Breast epithelium (tissue), 4 donors: ENCODE measurements at regions not wholly inside any gene's neighbourhood (a gene's known extent, or its start where the extent isn't known, plus 50 kb on each side); places are given as distances from the start of the nearest gene placed in this dataset.

Experiments used
- DNase-seq, 2 donors: peaks; one replicate each; pipeline ENCODE4 v3.0.0-alpha.2; 2019; ENCODE audit warnings: low spot score in 2 of 2
- H3K27ac ChIP-seq, 2 donors: fragments of 200-600 bp; sonication (generic) in 1 of 2; one replicate each; pipeline ENCODE4 v1.5.1; 2016 to 2019; ENCODE audit warnings: mild to moderate bottlenecking in 1 of 2
- H3K27me3 ChIP-seq, 2 donors: fragments of 200-600 bp; sonication (generic) in 1 of 2; one replicate each; pipeline versions ENCODE4 v1.5.1 to v1.6.0; 2017 to 2019; ENCODE audit warnings: control low read depth in 1 of 2, mild to moderate bottlenecking in 1 of 2
- H3K36me3 ChIP-seq: fragments of 200-600 bp; one replicate; pipeline ENCODE4 v1.5.1; 2019
- H3K4me1 ChIP-seq, 2 donors: fragments of 200-600 bp; sonication (generic); one replicate each; pipeline ENCODE4 v1.5.1; 2016 to 2019; ENCODE audit warnings: control low read depth in 1 of 2
- H3K4me3 ChIP-seq, 3 donors: fragments of 200-600 bp; sonication (generic); 1 replicate in 2 of 3; 2 replicates in 1 of 3; pipeline ENCODE4 v1.5.1; 2016 to 2019; ENCODE audit warnings: mild to moderate bottlenecking in 3 of 3, moderate library complexity in 2 of 3
- H3K9me3 ChIP-seq, 2 donors: fragments of 200-600 bp; sonication (generic) in 1 of 2; one replicate each; pipeline ENCODE4 v1.5.1; 2016 to 2019; ENCODE audit warnings: control low read depth in 1 of 2
- POLR2A ChIP-seq: fragments of 450-650 bp; IDR thresholded peaks from one replicate; pipeline ENCODE4 v1.6.1; 2016; ENCODE audit warnings: antibody characterized with exemption, mild to moderate bottlenecking, moderate library complexity
- POLR2AphosphoS5 ChIP-seq, 3 donors: sonication (generic); formaldehyde crosslinking; IDR thresholded peaks; one replicate each; pipeline ENCODE4 v1.6.1; 2017; ENCODE audit warnings: antibody characterized with exemption in 3 of 3
- intact Hi-C: fragments of 100-400 bp; cut with DNase I; formaldehyde crosslinking; loops from one replicate; pipeline ENCODE4 v1.15.1; 2023; ENCODE audit warnings: low total_unique reads
- TF ChIP-seq, protein P1 (sequence below), 3 donors: fragments of 450-650 bp; IDR thresholded peaks; one replicate each; pipeline ENCODE4 v1.5.1; 2016 to 2017; ENCODE audit warnings: antibody characterized with exemption in 3 of 3, mild to moderate bottlenecking in 3 of 3, moderate library complexity in 3 of 3

- Histone ChIP-seq H3K4me3 (no peak overlapping the region), H3K4me1 (no peaks in the 10 kb centered on the region), H3K27me3 (no peaks in the 10 kb centered on the region), H3K27ac (no peak overlapping the region), H3K9me3 (peaks cover 0 to 7% of the 10 kb centered on the region in 2 donors), H3K36me3 (no peaks in the 10 kb centered on the region)
- intact Hi-C loops = no loop called here
- TF ChIP-seq POLR2A (no peak), POLR2AphosphoS5 (IDR thresholded peaks at IDR 0.05) (no peak)
- TF ChIP-seq, protein P1, sequence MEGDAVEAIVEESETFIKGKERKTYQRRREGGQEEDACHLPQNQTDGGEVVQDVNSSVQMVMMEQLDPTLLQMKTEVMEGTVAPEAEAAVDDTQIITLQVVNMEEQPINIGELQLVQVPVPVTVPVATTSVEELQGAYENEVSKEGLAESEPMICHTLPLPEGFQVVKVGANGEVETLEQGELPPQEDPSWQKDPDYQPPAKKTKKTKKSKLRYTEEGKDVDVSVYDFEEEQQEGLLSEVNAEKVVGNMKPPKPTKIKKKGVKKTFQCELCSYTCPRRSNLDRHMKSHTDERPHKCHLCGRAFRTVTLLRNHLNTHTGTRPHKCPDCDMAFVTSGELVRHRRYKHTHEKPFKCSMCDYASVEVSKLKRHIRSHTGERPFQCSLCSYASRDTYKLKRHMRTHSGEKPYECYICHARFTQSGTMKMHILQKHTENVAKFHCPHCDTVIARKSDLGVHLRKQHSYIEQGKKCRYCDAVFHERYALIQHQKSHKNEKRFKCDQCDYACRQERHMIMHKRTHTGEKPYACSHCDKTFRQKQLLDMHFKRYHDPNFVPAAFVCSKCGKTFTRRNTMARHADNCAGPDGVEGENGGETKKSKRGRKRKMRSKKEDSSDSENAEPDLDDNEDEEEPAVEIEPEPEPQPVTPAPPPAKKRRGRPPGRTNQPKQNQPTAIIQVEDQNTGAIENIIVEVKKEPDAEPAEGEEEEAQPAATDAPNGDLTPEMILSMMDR (IDR thresholded peaks at IDR 0.05) = no peak
- DNase-seq = no peak
Observed at GRCh38 chr18:25592804-25593360, 240.9 kb upstream of the ZNF521 start.

GRCh38 chr18:25590456-25590855 lies 238.5 kb upstream of the ZNF521 start:
- H3K27me3 ChIP-seq = no peaks in the 10 kb centered on the region
- peaks cover 0 to 12% of the 10 kb centered on the region in 2 donors for H3K9me3 ChIP-seq
- no peak overlapping the region for H3K4me3 ChIP-seq
- DNase-seq = no peak
- TF ChIP-seq, protein P1 (IDR thresholded peaks at IDR 0.05) = no peak
- no peak for TF ChIP-seq POLR2AphosphoS5 (IDR thresholded peaks at IDR 0.05)
- no peak for TF ChIP-seq POLR2A
- H3K36me3 ChIP-seq = no peaks in the 10 kb centered on the region
- H3K27ac ChIP-seq = no peak overlapping the region
- intact Hi-C loops = no loop called here
- no peaks in the 10 kb centered on the region for H3K4me1 ChIP-seq

DNA sequence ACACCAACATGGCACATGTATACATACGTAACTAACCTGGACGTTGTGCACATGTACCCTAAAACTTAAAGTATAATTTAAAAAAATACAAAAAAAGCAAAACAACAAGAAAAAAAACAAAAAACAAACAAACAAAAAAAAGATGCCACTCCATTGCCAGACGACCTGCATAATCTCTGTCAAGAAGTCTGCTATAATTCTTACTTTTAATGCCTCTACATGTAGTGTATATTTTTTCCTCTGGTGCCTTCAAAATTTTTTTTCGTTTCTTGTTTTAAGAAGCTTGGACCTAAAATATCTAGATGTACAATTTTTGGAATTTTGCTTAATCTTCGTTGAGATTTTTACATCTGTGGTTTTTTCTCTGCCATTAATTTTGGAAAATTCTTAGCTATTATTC lies 235.6 kb upstream of the ZNF521 start:
- H3K9me3 ChIP-seq = peaks cover 0 to 12% of the 10 kb centered on the region in 2 donors
- intact Hi-C loops = no loop called here
- no peak for DNase-seq
- no peak overlapping the region for H3K4me3 ChIP-seq
- no peaks in the 10 kb centered on the region for H3K4me1 ChIP-seq
- H3K27me3 ChIP-seq = no peaks in the 10 kb centered on the region
- H3K36me3 ChIP-seq = no peaks in the 10 kb centered on the region
- H3K27ac ChIP-seq = no peak overlapping the region
- TF ChIP-seq POLR2AphosphoS5 (IDR thresholded peaks at IDR 0.05) (no peak), POLR2A (no peak)
- TF ChIP-seq, protein P1 (IDR thresholded peaks at IDR 0.05) = no peak

- DNase-seq = no peak
- no peaks in the 10 kb centered on the region for H3K36me3 ChIP-seq
- H3K9me3 ChIP-seq = no peaks in the 10 kb centered on the region
- H3K27ac ChIP-seq = no peak overlapping the region
- H3K4me1 ChIP-seq = no peaks in the 10 kb centered on the region
- no peak overlapping the region for H3K4me3 ChIP-seq
- intact Hi-C loops = no loop called here
- no peak for TF ChIP-seq POLR2A
- no peak for TF ChIP-seq POLR2AphosphoS5 (IDR thresholded peaks at IDR 0.05)
- TF ChIP-seq, protein P1 (IDR thresholded peaks at IDR 0.05) = no peak
- no peaks in the 10 kb centered on the region for H3K27me3 ChIP-seq
Observed at GRCh38 chr18:25568986-25569385, 217.0 kb upstream of the ZNF521 start.

DNA sequence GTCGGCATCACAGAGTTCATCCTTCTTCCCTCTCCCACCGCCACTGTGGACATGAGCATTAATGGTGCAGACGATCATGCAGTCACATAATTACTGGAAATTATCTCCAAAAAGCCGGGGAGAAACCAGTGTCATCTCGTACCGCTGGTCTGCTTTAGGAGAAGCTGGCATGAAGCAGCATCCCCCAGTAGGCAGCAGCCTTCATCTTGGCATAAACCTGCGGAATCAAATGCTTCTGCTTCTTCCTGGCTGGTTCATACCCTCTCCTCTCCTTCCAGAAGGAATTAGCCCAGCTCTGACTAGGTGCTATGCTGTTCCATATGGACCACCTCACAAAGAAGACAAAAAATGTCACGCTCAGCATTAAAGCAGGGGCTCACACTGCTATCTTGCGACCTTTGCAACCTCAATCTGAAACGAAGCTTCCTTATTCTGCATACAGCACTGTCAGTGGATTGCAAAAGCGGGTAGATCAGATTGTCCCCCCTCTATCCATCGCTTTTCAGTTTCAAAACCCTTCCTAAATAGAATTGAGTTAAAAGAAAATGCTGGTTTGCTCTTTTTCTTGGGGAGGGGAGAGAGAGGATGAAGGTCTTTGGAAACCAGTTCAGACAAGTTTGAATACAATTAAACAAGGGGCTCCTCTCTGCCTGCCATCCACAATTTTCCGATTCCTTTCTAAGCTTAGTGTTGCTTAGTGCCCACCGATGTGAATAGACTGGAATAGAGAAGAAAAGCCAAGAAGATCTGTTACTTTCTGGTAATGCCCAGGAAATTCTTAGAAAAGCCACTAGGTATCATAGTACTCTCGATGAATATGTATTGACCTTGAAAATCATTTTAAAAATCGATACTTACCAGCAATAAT lies 212.1 kb upstream of the ZNF521 start:
- Histone ChIP-seq H3K36me3 (no peaks in the 10 kb centered on the region), H3K27me3 (no peaks in the 10 kb centered on the region), H3K4me1 (no peaks in the 10 kb centered on the region), H3K27ac (no peak overlapping the region), H3K4me3 (no peak overlapping the region), H3K9me3 (no peaks in the 10 kb centered on the region)
- intact Hi-C loops = no loop called here
- DNase-seq = no peak
- TF ChIP-seq, protein P1 (IDR thresholded peaks at IDR 0.05) = no peak
- TF ChIP-seq POLR2AphosphoS5 (IDR thresholded peaks at IDR 0.05) (no peak), POLR2A (no peak)
